PFSK-1 (cell line): ENCODE measurements at regions not wholly inside any gene's neighbourhood (a gene's known extent, or its start where the extent isn't known, plus 50 kb on each side); places are given as distances from the start of the nearest gene placed in this dataset.

ENCODE experiments used
- FOXP2 ChIP-seq: optimal IDR thresholded peaks from 2 replicates; pipeline ENCODE3; 2011; ENCODE audit warnings: borderline replicate concordance, control low read depth, inconsistent platforms; ENCODE audit not compliant: insufficient read depth; ENCODE audit errors: extremely low read length, extremely low read depth
- POLR2AphosphoS5 ChIP-seq: IDR thresholded peaks from 2 replicates; pipeline ENCODE4 v1.6.1; 2012; ENCODE audit warnings: low read depth, mild to moderate bottlenecking, control low read depth, low read length, moderate library complexity
- SIN3A ChIP-seq: IDR thresholded peaks from 2 replicates; pipeline ENCODE4 v1.6.1; 2012; ENCODE audit warnings: mild to moderate bottlenecking, low read length, moderate library complexity, borderline replicate concordance; ENCODE audit not compliant: insufficient read depth
- TAF1 ChIP-seq: IDR thresholded peaks from 2 replicates; pipeline ENCODE4 v1.6.1; 2012; ENCODE audit warnings: low read length, control low read depth, borderline replicate concordance; ENCODE audit not compliant: insufficient read depth
- TF ChIP-seq, protein P1 (sequence below), 2 experiments: IDR thresholded peaks; 2 replicates each; pipeline versions ENCODE4 v1.6.1 to v1.8.0; 2011 to 2012; ENCODE audit warnings: low read depth in 2 of 2, low read length in 2 of 2, control low read depth in 1 of 2, inconsistent platforms in 1 of 2, mild to moderate bottlenecking in 1 of 2, moderate library complexity in 1 of 2; ENCODE audit not compliant: insufficient read depth in 1 of 2

DNA sequence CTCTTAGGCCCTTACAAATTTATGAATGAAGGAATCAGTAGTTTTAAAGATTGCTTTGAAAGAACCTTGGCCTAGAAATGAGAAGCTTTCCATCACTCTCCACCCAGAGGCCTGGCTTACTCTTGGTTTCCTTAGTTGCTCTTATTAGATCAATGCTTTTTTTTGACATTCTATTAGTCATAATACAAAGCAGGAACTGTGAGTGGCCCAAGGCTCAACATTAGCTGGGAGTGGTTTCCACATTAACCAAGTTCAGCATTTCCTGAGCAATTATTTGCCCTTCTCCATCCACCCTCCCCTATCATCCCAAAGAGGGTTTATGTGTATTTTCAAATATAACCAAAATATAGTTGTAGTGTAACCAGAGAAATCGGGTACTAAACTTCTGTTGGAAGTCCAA lies 103.4 kb upstream of the FAM204A start:
- TF ChIP-seq FOXP2 (no peak), POLR2AphosphoS5 (no peak), SIN3A (no peak)

- TF ChIP-seq FOXP2: no peak
- no peak for TF ChIP-seq SIN3A
- TF ChIP-seq, protein P1, sequence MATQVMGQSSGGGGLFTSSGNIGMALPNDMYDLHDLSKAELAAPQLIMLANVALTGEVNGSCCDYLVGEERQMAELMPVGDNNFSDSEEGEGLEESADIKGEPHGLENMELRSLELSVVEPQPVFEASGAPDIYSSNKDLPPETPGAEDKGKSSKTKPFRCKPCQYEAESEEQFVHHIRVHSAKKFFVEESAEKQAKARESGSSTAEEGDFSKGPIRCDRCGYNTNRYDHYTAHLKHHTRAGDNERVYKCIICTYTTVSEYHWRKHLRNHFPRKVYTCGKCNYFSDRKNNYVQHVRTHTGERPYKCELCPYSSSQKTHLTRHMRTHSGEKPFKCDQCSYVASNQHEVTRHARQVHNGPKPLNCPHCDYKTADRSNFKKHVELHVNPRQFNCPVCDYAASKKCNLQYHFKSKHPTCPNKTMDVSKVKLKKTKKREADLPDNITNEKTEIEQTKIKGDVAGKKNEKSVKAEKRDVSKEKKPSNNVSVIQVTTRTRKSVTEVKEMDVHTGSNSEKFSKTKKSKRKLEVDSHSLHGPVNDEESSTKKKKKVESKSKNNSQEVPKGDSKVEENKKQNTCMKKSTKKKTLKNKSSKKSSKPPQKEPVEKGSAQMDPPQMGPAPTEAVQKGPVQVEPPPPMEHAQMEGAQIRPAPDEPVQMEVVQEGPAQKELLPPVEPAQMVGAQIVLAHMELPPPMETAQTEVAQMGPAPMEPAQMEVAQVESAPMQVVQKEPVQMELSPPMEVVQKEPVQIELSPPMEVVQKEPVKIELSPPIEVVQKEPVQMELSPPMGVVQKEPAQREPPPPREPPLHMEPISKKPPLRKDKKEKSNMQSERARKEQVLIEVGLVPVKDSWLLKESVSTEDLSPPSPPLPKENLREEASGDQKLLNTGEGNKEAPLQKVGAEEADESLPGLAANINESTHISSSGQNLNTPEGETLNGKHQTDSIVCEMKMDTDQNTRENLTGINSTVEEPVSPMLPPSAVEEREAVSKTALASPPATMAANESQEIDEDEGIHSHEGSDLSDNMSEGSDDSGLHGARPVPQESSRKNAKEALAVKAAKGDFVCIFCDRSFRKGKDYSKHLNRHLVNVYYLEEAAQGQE (IDR thresholded peaks at IDR 0.05; ENCODE audit: insufficient read depth in 1 of 2, low read depth in 2 of 2, low read length in 2 of 2): no peak
- TF ChIP-seq POLR2AphosphoS5: no peak
- TF ChIP-seq TAF1: no peak
Observed at GRCh38 chr10:118444069-118444468, 101.9 kb upstream of the FAM204A start.

- TF ChIP-seq, protein P1 (IDR thresholded peaks at IDR 0.05; ENCODE audit: insufficient read depth in 1 of 2, low read depth in 2 of 2, low read length in 2 of 2): no peak
- TF ChIP-seq FOXP2: no peak
- no peak for TF ChIP-seq TAF1
- TF ChIP-seq POLR2AphosphoS5: no peak
- TF ChIP-seq SIN3A: no peak
Observed at GRCh38 chr10:118442032-118442431, 99.9 kb upstream of the FAM204A start.

- TF ChIP-seq FOXP2 (no peak), SIN3A (no peak)
Observed at GRCh38 chr10:118439824-118440223, 97.7 kb upstream of the FAM204A start.

DNA sequence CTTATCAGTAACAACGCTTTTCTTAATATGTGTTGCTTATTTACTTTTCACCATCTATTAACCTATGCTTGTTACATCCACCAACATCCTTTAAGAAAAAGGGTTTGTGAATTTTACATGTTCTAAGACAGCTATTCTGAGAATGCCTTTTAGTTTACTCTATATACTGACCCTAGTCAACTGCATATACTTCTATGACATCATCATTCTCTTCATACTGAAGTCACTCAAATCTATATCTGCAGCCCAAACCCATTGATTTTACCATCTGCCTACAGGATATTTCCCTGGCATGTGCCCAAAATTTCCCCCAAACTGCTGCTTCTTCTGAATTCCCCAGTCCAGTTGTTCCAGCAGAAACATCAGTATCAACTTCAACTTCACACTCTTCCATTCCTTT lies 94.6 kb upstream of the FAM204A start:
- TF ChIP-seq, protein P1 (IDR thresholded peaks at IDR 0.05; ENCODE audit: insufficient read depth in 1 of 2, low read depth in 2 of 2, low read length in 2 of 2): no peak
- no peak for TF ChIP-seq POLR2AphosphoS5
- no peak for TF ChIP-seq FOXP2
- no peak for TF ChIP-seq TAF1
- TF ChIP-seq SIN3A: no peak

DNA sequence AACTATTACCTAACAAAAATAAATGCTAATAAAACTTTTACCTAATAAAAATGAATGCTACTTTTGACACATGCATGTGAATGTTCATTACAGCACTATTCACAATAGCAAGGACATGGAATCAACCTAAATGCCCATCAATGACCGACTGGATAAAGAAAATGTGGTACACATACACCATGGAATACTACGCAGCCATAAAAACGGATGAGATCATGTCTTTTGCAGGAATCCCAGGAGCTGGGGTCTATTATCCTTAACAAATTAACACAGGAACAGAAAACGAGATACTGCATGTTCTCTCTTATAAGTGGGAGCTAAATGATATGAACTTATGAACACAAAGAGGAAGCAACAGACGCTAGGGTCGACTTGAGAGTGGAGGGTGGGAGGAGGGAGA lies 88.1 kb upstream of the FAM204A start:
- TF ChIP-seq TAF1: no peak
- no peak for TF ChIP-seq POLR2AphosphoS5
- no peak for TF ChIP-seq SIN3A
- TF ChIP-seq FOXP2: no peak
- TF ChIP-seq, protein P1 (IDR thresholded peaks at IDR 0.05; ENCODE audit: insufficient read depth in 1 of 2, low read depth in 2 of 2, low read length in 2 of 2): no peak
